BLaER1 treated with 17β-estradiol and CSF1 and Interleukin-3, amounts not matched to agents 10 nM and 100 nM (cell line): ENCODE measurements at regions not wholly inside any gene's neighbourhood (a gene's known extent, or its start where the extent isn't known, plus 50 kb on each side); places are given as distances from the start of the nearest gene placed in this dataset.

Experiments used
- H3K27ac ChIP-seq, 11 experiments: shearing (Covaris generic); formaldehyde crosslinking; 2 replicates each; pipeline ENCODE4 v1.8.1; 2022
- H3K27me3 ChIP-seq, 11 experiments: shearing (Covaris generic); formaldehyde crosslinking; 2 replicates each; pipeline ENCODE4 v1.8.1; 2022
- H3K36me3 ChIP-seq, 11 experiments: shearing (Covaris generic); formaldehyde crosslinking; 2 replicates each; pipeline ENCODE4 v1.8.1; 2022
- H3K4me1 ChIP-seq, 10 experiments: shearing (Covaris generic); formaldehyde crosslinking; 2 replicates each; pipeline ENCODE4 v1.8.1; 2022
- H3K4me2 ChIP-seq, 11 experiments: shearing (Covaris generic); formaldehyde crosslinking; 2 replicates each; pipeline ENCODE4 v1.8.1; 2022
- H3K4me3 ChIP-seq, 10 experiments: shearing (Covaris generic); formaldehyde crosslinking; 2 replicates each; pipeline ENCODE4 v1.8.1; 2022
- H3K9ac ChIP-seq, 11 experiments: shearing (Covaris generic); formaldehyde crosslinking; 2 replicates each; pipeline ENCODE4 v1.8.1; 2022
- H3K9me3 ChIP-seq, 11 experiments: shearing (Covaris generic); formaldehyde crosslinking; replicated peaks in 1 of 11; 2 replicates each; pipeline ENCODE4 v1.8.1; 2022
- H4K20me1 ChIP-seq, 11 experiments: shearing (Covaris generic); formaldehyde crosslinking; 2 replicates each; pipeline ENCODE4 v1.8.1; 2022
- Cebpa-rat ChIP-seq, 11 experiments: shearing (Covaris generic); IDR thresholded peaks; 2 replicates each; pipeline ENCODE4 v1.8.1; 2022

GRCh38 chr16:64543031-64543430 is 578.8 kb downstream of the CDH11 start:
- Histone ChIP-seq H3K4me3 (no peak overlapping the region), H4K20me1 (no peaks in the 10 kb centered on the region), H3K9me3 (no peaks in the 10 kb centered on the region), H3K4me1 (no peaks in the 10 kb centered on the region), H3K9ac (no peak overlapping the region), H3K27me3 (no peaks in the 10 kb centered on the region), H3K36me3 (no peaks in the 10 kb centered on the region), H3K4me2 (no peak overlapping the region), H3K27ac (no peak overlapping the region)
- no peak for TF ChIP-seq Cebpa-rat (IDR thresholded peaks at IDR 0.05)

- Histone ChIP-seq H3K4me3 (no peak overlapping the region), H3K9me3 (no peaks in the 10 kb centered on the region), H4K20me1 (no peaks in the 10 kb centered on the region), H3K9ac (no peak overlapping the region), H3K27me3 (no peaks in the 10 kb centered on the region), H3K27ac (no peak overlapping the region), H3K4me1 (no peaks in the 10 kb centered on the region), H3K4me2 (no peak overlapping the region), H3K36me3 (no peaks in the 10 kb centered on the region)
- TF ChIP-seq Cebpa-rat (IDR thresholded peaks at IDR 0.05), result no peak
These were observed 579.7 kb downstream of the CDH11 start for GRCh38 chr16:64542152-64542551.

- no peaks in the 10 kb centered on the region for H4K20me1 ChIP-seq
- no peaks in the 10 kb centered on the region for H3K36me3 ChIP-seq
- no peaks in the 10 kb centered on the region for H3K27me3 ChIP-seq
- TF ChIP-seq Cebpa-rat (IDR thresholded peaks at IDR 0.05), result no peak
- no peak overlapping the region for H3K4me2 ChIP-seq
- H3K27ac ChIP-seq, result no peak overlapping the region
- H3K4me1 ChIP-seq, result no peaks in the 10 kb centered on the region
- H3K4me3 ChIP-seq, result no peak overlapping the region
- no peaks in the 10 kb centered on the region for H3K9me3 ChIP-seq
- H3K9ac ChIP-seq, result no peak overlapping the region
These were observed 580.2 kb downstream of the CDH11 start for GRCh38 chr16:64541621-64542020.

GRCh38 chr16:64540434-64540833 is 581.4 kb downstream of the CDH11 start:
- Histone ChIP-seq H3K9me3 (no peaks in the 10 kb centered on the region), H3K9ac (no peak overlapping the region), H3K36me3 (no peaks in the 10 kb centered on the region), H3K4me2 (no peak overlapping the region), H3K27ac (no peak overlapping the region), H3K4me1 (no peaks in the 10 kb centered on the region), H4K20me1 (no peaks in the 10 kb centered on the region), H3K27me3 (no peaks in the 10 kb centered on the region), H3K4me3 (no peak overlapping the region)
- TF ChIP-seq Cebpa-rat (IDR thresholded peaks at IDR 0.05), result no peak

- Histone ChIP-seq H3K9me3 (no peaks in the 10 kb centered on the region), H3K4me1 (no peaks in the 10 kb centered on the region), H3K36me3 (no peaks in the 10 kb centered on the region), H3K4me2 (no peak overlapping the region), H3K4me3 (no peak overlapping the region), H3K9ac (no peak overlapping the region), H3K27me3 (no peaks in the 10 kb centered on the region), H4K20me1 (no peaks in the 10 kb centered on the region), H3K27ac (no peak overlapping the region)
- TF ChIP-seq Cebpa-rat (IDR thresholded peaks at IDR 0.05), result no peak
These were observed 582.0 kb downstream of the CDH11 start for GRCh38 chr16:64539811-64540371.

GRCh38 chr16:64534180-64534780 is 587.6 kb downstream of the CDH11 start:
- H3K27ac ChIP-seq, result no peak overlapping the region
- no peak overlapping the region for H3K9ac ChIP-seq
- H3K4me2 ChIP-seq, result no peak overlapping the region
- no peak overlapping the region for H3K4me3 ChIP-seq
- TF ChIP-seq Cebpa-rat (IDR thresholded peaks at IDR 0.05), result no peak
- H3K36me3 ChIP-seq, result no peaks in the 10 kb centered on the region
- no peaks in the 10 kb centered on the region for H3K27me3 ChIP-seq
- no peaks in the 10 kb centered on the region for H4K20me1 ChIP-seq
- H3K4me1 ChIP-seq, result no peaks in the 10 kb centered on the region
- H3K9me3 ChIP-seq, result 0 out of 22 replicates have a peak, but pooled peaks cover 0 to 3% (median 0%) of the 10 kb centered on the region in 11 experiments

- Histone ChIP-seq H3K36me3 (no peaks in the 10 kb centered on the region), H3K9ac (no peak overlapping the region), H3K27ac (no peak overlapping the region), H3K4me1 (no peaks in the 10 kb centered on the region), H3K4me2 (no peak overlapping the region), H3K4me3 (no peak overlapping the region), H3K27me3 (no peaks in the 10 kb centered on the region), H4K20me1 (no peaks in the 10 kb centered on the region), H3K9me3 (0 out of 22 replicates have a peak, but pooled peaks cover 0 to 3% (median 0%) of the 10 kb centered on the region in 11 experiments)
- no peak for TF ChIP-seq Cebpa-rat (IDR thresholded peaks at IDR 0.05)
These were observed 589.2 kb downstream of the CDH11 start for GRCh38 chr16:64532691-64533090.

- no peaks in the 10 kb centered on the region for H3K27me3 ChIP-seq
These were observed 589.7 kb downstream of the CDH11 start for GRCh38 chr16:64532117-64532516.

GRCh38 chr16:64531401-64531800 is 590.5 kb downstream of the CDH11 start:
- H4K20me1 ChIP-seq, result no peaks in the 10 kb centered on the region
- H3K27me3 ChIP-seq, result no peaks in the 10 kb centered on the region
- no peak for TF ChIP-seq Cebpa-rat (IDR thresholded peaks at IDR 0.05)
- no peak overlapping the region for H3K27ac ChIP-seq
- no peak overlapping the region for H3K9ac ChIP-seq
- no peak overlapping the region for H3K4me3 ChIP-seq
- no peak overlapping the region for H3K4me2 ChIP-seq
- H3K36me3 ChIP-seq, result no peaks in the 10 kb centered on the region
- H3K4me1 ChIP-seq, result no peaks in the 10 kb centered on the region
- H3K9me3 ChIP-seq, result 0 out of 22 replicates have a peak, but pooled peaks cover 0 to 3% (median 0%) of the 10 kb centered on the region in 11 experiments

More at GRCh38 chr16:64532117-64532516, 589.7 kb downstream of the CDH11 start:
- Histone ChIP-seq H3K4me3 (no peak overlapping the region), H3K36me3 (no peaks in the 10 kb centered on the region), H4K20me1 (no peaks in the 10 kb centered on the region), H3K4me2 (no peak overlapping the region), H3K4me1 (no peaks in the 10 kb centered on the region), H3K9me3 (0 out of 22 replicates have a peak, but pooled peaks cover 0 to 3% (median 0%) of the 10 kb centered on the region in 11 experiments), H3K27ac (no peak overlapping the region), H3K9ac (no peak overlapping the region)
- TF ChIP-seq Cebpa-rat (IDR thresholded peaks at IDR 0.05), result no peak

GRCh38 chr16:64522548-64522947 is 599.3 kb downstream of the CDH11 start:
- Histone ChIP-seq H3K4me3 (no peak overlapping the region), H3K27ac (no peak overlapping the region), H3K4me1 (no peaks in the 10 kb centered on the region), H3K36me3 (no peaks in the 10 kb centered on the region), H3K27me3 (no peaks in the 10 kb centered on the region), H4K20me1 (no peaks in the 10 kb centered on the region), H3K9me3 (no peaks in the 10 kb centered on the region), H3K4me2 (no peak overlapping the region), H3K9ac (no peak overlapping the region)
- no peak for TF ChIP-seq Cebpa-rat (IDR thresholded peaks at IDR 0.05)
